T-helper 2 cell treated with Interferon-gamma antibody and Interleukin-4, amounts not matched to agents 100 ng/mL and 5 ng/mL, for 36 hours (primary cell): ENCODE measurements at regions not wholly inside any gene's neighbourhood (a gene's known extent, or its start where the extent isn't known, plus 50 kb on each side); places are given as distances from the start of the nearest gene placed in this dataset.

Source experiments
- intact Hi-C: fragments of 100-400 bp; cut with micrococcal nuclease; formaldehyde crosslinking; loops from one replicate; pipeline ENCODE4 v1.15.1; 2023

- intact Hi-C loops, result no loop called here
Measured at GRCh38 chr3:68467465-68467864, 464.9 kb downstream of the TAFA4 start.

DNA sequence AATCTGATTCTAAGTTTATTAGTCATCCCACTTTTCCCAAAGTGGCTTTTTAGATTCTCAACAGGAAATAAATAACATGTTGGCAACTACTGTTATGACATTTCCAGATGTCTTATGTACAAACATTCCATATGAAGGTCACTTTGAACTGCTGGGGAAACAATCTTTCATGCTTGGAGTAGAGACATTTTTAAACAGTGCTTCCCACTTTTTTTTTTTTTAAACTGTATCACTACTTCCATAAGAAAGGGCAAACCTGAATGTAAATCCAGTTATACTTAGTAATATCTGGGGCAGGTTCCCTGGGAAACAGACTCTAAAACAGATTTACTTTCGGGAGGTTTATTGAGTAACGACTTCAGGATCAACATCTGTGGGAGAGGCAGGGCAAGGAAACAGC, 473.8 kb downstream of the TAFA4 start:
- intact Hi-C loops, result no loop called here

DNA sequence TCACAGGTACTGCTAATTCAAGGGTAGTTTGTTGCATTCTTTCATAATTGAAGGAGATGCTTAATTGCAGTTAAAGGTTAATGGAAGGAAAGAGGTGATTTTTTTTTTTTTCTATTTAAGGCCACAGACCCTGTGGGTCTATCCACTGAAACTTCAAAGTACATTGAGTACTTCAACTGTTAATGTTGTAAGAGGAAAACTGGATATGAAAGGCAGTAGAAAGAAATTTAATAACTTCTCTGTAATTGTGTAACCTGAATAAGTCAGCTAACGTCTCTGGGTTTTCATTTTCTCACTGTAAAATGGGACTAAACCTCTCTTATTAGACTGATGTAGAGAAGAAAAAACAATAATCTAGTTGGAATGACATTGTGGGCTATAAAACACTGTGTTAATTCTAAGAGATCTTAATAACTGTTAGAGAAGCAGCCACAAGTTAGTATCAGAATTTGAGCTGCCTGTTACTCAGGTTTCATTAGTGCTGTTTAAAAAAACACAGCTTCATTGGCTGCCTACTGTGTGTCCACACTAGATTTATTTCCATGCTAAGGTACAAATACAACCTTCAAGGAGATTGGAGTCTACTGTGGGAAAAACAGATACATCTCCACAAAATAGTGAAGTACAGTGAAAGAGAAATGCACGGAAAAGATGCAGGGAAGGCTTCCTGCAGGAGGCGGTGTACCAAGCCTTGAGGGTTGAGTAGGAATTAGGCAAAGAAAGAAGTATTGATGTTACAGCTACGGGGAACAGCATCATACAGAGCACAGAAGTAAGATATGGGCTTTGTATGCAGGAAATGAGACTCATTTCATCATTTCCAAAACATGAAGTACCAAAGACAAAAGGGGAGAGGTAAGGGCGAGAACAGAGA, 483.6 kb downstream of the TAFA4 start:
- intact Hi-C loops, result no loop called here

DNA sequence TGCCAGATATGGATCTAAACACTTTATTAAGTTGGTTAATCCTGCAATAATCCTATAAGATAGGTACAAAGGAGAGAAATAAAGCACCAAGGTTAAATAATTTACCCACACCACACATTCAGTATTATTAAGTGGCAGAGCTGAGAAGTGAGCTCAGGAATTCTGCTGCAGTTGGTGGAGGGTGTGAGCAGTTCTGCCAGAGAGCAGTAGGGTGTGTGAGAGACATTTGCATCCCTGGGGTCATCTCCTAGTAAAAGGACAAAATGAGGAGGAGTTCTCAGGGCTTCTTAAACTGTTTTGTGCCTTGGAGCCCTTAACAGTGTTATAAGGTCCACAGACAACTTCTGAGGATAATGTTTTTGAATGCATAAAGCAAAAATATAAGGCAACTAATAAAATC, 484.5 kb downstream of the TAFA4 start:
- intact Hi-C loops, result no loop called here

DNA sequence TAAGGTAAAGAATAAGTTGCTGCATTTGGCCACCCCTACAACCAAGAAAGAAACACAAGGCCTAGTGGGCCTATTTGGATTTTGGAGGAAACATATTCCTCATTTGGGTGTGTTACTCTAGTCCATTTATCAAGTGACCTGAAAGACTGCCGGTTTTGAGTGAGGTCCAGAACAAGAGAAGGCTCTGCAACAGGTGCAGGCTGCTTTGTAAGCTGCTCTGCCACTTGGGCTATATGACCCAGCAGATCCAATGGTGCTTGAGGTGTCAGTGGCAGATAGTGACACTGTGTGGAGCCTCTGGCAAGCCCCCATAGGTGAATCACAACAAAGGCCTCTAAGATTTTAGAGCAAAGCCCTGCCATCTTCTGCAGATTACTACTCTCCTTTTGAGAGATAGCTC, 491.3 kb downstream of the TAFA4 start:
- intact Hi-C loops, result no loop called here

GRCh38 chr3:68436619-68437401, 495.5 kb downstream of the TAFA4 start:
- intact Hi-C loops, result no loop called here

DNA sequence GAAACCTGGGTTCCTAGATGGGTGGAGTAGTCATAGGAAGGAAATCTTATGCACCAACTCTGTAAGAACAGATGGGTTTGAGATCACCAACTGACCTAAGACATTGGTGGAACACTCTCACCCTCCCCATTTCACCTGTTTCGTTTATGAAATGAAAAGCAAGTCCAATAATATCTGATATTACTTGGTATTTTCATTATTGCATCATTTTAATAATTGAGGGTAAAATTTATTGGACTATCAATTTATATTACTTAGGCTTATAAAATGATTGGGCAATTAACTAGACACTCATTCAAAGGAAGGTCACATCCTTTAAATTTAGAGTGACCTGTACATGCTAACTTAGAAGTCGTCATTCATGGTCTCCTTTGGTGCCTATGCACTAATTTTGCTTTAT, 503.9 kb downstream of the TAFA4 start:
- intact Hi-C loops, result no loop called here

DNA sequence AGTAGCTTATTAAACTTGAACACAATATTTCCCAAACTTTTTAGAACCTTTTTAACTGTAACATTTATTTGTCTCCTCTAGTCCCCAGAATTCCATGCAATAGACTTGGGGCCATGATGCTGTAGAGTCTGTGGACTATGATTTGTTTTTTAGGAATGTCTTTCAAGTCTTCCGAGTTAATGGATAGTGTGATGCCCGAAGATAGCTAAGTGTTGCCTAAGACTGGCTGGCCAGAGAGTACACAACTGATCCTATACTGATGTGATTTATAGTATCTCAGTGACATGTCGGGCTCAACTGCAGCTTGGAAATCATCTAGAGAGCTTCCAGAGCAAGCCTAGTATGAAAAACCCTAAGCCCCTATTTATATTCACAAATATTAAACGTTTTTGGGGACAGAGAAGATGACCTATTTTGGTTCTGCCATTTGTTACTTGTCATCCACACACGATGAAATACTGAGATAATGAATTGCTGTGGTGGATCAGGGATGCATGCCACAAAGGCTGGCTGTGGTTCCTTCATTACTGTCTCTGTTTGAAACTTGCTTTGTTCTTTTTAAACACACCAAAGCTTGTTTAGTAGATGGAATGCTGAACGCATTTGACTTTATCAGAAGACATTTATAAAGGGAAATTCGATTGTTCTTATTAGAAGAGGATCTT, 507.4 kb downstream of the TAFA4 start:
- intact Hi-C loops, result no loop called here

GRCh38 chr3:68408626-68409025, 523.7 kb downstream of the TAFA4 start:
- intact Hi-C loops, result no loop called here

GRCh38 chr3:68403741-68404140, 528.6 kb downstream of the TAFA4 start:
- intact Hi-C loops, result no loop called here

- intact Hi-C loops, result no loop called here
Measured at GRCh38 chr3:68402235-68402918, 530.0 kb downstream of the TAFA4 start.

DNA sequence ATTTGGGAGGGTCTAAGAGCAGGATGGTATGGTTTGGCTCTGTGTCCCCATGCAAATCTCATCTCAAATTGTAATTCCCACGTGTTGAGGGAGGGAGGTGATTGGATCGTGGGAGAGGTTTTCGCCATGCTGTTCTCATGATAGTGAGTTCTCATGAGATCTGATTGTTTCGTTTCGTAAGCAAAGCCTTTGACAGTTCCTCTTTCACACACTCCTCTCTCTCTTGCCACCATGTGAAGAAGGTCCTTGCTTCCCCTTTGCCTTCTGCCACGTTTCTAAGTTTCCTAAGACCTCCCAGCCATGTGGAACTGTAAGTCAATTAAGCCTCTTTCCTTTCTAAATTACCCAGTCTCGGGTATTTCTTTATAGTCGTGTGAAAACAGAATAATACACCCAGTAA, 553.7 kb downstream of the TAFA4 start:
- intact Hi-C loops, result no loop called here

DNA sequence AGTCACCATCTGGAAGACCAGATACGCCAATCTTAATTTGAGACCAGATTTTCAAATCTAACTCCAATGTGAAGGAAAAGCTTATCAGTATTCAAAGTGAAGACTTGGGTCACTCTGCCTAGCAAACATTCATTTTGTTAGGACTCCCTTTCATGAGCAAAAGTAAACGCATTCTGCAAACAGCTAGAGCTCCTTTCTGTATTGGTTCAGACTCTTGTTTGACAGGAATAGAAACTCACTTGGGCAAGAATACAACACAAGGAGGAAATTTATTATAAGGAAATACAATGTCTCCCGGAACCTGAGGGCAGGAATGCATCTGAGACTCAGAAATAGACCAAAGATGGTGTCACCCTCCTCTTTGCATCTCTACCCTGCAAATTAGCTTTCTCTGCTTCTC, 558.6 kb downstream of the TAFA4 start:
- intact Hi-C loops, result no loop called here

DNA sequence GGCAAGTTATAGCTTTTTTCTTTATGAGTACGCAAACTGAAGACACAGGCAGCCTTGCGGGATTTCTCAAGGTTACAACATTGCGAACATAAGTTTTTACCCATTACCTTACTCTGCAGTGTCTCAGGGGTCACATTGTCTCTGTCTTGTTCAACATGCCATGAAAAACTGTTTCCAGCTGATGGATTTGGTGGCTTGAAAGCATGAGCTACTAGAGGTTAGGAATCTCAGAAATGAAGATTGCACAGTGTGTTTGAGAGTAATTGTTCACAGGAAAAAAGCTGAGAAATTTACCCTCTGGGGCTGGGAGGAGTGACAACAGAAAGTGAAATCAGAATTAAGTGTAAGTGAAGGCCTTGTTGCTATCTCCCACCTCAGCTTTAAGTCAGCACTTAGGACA, 568.6 kb downstream of the TAFA4 start:
- intact Hi-C loops, result no loop called here

DNA sequence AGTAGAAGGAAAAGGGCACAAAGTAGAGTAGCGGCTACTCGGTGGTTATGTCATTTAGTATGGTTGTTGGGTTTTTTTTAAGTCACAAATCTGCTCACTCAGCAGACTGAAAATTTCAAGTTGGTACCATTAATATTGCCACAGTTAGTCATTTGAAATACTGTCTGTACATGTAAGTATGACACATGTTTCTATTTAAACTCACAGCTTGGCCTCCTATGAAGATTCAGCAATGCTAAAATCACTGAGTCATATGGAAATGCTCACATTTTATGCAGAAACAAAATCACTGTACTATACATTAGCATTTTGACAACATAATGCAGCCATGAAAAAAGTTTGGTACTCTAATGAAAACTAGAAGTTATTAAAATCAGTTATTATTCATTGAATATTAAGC, 571.9 kb downstream of the TAFA4 start:
- intact Hi-C loops, result no loop called here

- intact Hi-C loops, result no loop called here
Measured at GRCh38 chr3:68345781-68346180, 586.6 kb downstream of the TAFA4 start.

DNA sequence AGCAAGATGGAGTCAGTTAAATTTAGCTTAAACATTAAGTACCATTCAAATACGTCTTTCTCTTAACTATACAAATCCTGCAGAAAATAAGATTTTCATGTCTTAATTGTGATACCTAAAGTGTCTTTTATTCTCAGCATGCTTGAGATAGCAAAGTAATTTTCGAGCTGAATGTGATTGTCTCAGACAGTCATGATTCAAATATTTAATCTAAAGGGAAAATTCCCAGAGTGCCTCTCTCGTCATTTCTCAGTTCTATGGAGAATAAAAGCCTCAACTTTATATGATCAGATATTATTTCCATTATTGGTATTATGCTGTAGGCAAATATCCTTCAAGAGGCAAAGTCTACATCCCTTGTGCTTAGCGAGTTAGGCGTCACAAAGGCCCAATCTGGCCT, 589.9 kb downstream of the TAFA4 start:
- intact Hi-C loops, result no loop called here

GRCh38 chr3:68336042-68336441, 596.3 kb downstream of the TAFA4 start:
- intact Hi-C loops, result no loop called here

GRCh38 chr3:68334367-68334986, 597.9 kb downstream of the TAFA4 start:
- intact Hi-C loops, result no loop called here

DNA sequence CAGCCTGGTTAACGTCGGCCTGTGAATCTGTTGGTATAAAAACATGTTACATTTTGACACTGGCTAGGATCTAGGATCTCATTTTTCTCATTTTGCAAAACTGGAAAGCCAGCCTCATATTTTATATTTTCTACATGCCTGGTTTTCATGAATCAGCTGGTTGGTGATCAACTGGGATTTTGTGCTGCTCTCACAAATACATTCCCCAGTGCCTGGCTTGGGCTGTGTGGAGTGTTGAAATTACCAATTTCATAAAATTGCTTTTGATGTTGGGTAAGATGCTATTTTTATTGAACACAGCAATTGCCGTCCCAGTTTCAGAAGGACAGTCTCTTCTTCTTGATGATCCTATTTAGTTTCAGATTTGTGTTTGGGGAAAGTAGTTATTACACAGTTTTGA, 604.3 kb downstream of the TAFA4 start:
- intact Hi-C loops, result no loop called here

DNA sequence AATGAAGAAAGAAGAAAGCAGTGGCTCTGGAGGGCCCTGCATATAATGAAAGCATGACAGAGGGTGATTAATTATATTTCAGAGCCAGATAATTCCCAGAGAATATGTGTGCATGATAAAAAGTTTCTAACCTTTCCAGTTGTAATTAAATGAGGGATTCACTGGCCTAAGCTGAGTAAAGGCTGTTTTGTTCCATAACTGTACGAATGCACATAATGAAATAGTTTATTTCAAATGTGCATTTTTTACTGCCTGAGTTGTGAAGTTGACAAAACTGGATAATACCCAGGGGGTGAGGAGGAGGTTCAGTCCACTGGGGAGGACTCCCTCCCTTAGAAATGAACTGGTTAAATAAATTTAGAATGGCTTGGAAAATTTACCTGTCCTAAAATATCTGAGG, 616.4 kb downstream of the TAFA4 start:
- intact Hi-C loops, result no loop called here
